NCI-H187 (cell line): ENCODE measurements at regions not wholly inside any gene's neighbourhood (a gene's known extent, or its start where the extent isn't known, plus 50 kb on each side); places are given as distances from the start of the nearest gene placed in this dataset.
A peak's percentile ranks its signal among the peaks of the same experiment; 100 is the strongest.

Experiments
- DNase-seq, 2 experiments: peaks; one replicate each; lab custom pipeline; 2025; lab: John Stamatoyannopoulos, UW

- no peak for DNase-seq
These were observed 219.8 kb upstream of the TOPAZ1 start for GRCh38 chr3:44021651-44022594.

GRCh38 chr3:44023961-44024593 lies 217.6 kb upstream of the TOPAZ1 start:
- DNase-seq = no peak

- no peak for DNase-seq
These were observed 215.3 kb upstream of the TOPAZ1 start for GRCh38 chr3:44026220-44026865.

GRCh38 chr3:44029100-44029499 lies 212.6 kb upstream of the TOPAZ1 start:
- DNase-seq = no peak

GRCh38 chr3:44030285-44030684 lies 211.4 kb upstream of the TOPAZ1 start:
- no peak for DNase-seq

GRCh38 chr3:44030687-44031305 lies 210.9 kb upstream of the TOPAZ1 start:
- peak; percentile 18 to 46 for DNase-seq

GRCh38 chr3:44031387-44032380 lies 210.0 kb upstream of the TOPAZ1 start:
- no peak for DNase-seq

- no peak for DNase-seq
These were observed 209.2 kb upstream of the TOPAZ1 start for GRCh38 chr3:44032487-44032886.

- no peak for DNase-seq
These were observed 208.6 kb upstream of the TOPAZ1 start for GRCh38 chr3:44033123-44033522.

- DNase-seq = no peak
These were observed 204.8 kb upstream of the TOPAZ1 start for GRCh38 chr3:44036850-44037249.

GRCh38 chr3:44039006-44039405 lies 202.7 kb upstream of the TOPAZ1 start:
- DNase-seq = no peak

GRCh38 chr3:44041726-44042125 lies 200.0 kb upstream of the TOPAZ1 start:
- no peak for DNase-seq

- no peak for DNase-seq
These were observed 198.9 kb upstream of the TOPAZ1 start for GRCh38 chr3:44042772-44043171.

GRCh38 chr3:44045476-44046275 lies 196.0 kb upstream of the TOPAZ1 start:
- DNase-seq = no peak

- DNase-seq = no peak
These were observed 193.9 kb upstream of the TOPAZ1 start for GRCh38 chr3:44047796-44048195.

- DNase-seq = no peak
These were observed 193.3 kb upstream of the TOPAZ1 start for GRCh38 chr3:44048196-44048924.

- no peak for DNase-seq
These were observed 192.7 kb upstream of the TOPAZ1 start for GRCh38 chr3:44048949-44049348.

- DNase-seq = no peak
These were observed 191.6 kb upstream of the TOPAZ1 start for GRCh38 chr3:44050101-44050500.

GRCh38 chr3:44050867-44051266 lies 190.8 kb upstream of the TOPAZ1 start:
- DNase-seq = no peak

- DNase-seq = no peak
These were observed 185.7 kb upstream of the TOPAZ1 start for GRCh38 chr3:44055951-44056350.
